ENCODE measurements at regions not wholly inside any gene's neighbourhood (a gene's known extent, or its start where the extent isn't known, plus 50 kb on each side); places are given as distances from the start of the nearest gene placed in this dataset.

DNA sequence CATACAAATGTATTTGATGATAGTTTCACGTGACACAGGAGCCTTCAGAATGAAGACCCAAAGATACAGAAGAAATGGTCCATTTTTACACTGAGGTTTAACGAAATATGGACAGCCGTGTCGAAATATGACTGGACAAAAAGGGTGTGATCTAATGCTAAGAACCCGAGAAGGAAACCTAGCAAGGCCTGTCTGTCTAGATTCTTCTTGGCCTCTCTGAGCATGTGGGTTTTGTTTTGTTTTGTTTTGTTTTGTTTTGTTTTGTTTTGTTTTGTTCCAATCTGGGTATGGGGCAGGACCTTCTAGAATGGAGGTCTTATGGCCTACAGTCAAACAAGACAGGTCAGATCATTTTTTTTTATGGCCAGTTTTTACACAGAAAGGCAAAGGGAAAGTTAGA is 242.7 kb upstream of the STT3B start:
- Histone ChIP-seq H3K4me3 (no peak overlapping the region), H3K4me1 (no peaks in the 10 kb centered on the region), H3K9me3 (no peaks in the 10 kb centered on the region), H3K27me3 (no peaks in the 10 kb centered on the region), H3K27ac (no peak overlapping the region), H3K36me3 (no peaks in the 10 kb centered on the region)
- no peak for DNase-seq
- no peak for TF ChIP-seq POLR2A (IDR thresholded peaks at IDR 0.05)
- TF ChIP-seq, protein P1, sequence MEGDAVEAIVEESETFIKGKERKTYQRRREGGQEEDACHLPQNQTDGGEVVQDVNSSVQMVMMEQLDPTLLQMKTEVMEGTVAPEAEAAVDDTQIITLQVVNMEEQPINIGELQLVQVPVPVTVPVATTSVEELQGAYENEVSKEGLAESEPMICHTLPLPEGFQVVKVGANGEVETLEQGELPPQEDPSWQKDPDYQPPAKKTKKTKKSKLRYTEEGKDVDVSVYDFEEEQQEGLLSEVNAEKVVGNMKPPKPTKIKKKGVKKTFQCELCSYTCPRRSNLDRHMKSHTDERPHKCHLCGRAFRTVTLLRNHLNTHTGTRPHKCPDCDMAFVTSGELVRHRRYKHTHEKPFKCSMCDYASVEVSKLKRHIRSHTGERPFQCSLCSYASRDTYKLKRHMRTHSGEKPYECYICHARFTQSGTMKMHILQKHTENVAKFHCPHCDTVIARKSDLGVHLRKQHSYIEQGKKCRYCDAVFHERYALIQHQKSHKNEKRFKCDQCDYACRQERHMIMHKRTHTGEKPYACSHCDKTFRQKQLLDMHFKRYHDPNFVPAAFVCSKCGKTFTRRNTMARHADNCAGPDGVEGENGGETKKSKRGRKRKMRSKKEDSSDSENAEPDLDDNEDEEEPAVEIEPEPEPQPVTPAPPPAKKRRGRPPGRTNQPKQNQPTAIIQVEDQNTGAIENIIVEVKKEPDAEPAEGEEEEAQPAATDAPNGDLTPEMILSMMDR (IDR thresholded peaks at IDR 0.05), result no peak

DNA sequence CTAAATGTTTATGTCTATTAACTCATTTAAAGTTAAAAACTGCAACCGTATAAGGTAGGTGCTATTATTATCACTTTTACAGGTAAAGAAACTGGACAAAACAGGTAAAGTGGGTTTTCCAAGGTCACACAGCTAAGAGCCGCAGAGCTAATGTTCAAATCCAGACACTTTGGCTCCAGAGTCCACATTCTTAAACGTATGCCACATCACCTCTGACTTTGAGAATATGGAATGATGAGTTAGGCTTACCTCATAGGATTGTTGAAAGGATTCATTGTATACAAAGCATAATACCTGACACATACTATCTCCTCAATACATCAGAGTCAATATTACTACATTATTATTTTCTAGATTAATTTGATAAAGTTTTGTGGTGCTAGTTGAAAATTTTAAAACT is 240.9 kb upstream of the STT3B start:
- no peaks in the 10 kb centered on the region for H3K27me3 ChIP-seq
- TF ChIP-seq POLR2A (IDR thresholded peaks at IDR 0.05), result no peak
- TF ChIP-seq, protein P1 (IDR thresholded peaks at IDR 0.05), result no peak
- no peak for DNase-seq

DNA sequence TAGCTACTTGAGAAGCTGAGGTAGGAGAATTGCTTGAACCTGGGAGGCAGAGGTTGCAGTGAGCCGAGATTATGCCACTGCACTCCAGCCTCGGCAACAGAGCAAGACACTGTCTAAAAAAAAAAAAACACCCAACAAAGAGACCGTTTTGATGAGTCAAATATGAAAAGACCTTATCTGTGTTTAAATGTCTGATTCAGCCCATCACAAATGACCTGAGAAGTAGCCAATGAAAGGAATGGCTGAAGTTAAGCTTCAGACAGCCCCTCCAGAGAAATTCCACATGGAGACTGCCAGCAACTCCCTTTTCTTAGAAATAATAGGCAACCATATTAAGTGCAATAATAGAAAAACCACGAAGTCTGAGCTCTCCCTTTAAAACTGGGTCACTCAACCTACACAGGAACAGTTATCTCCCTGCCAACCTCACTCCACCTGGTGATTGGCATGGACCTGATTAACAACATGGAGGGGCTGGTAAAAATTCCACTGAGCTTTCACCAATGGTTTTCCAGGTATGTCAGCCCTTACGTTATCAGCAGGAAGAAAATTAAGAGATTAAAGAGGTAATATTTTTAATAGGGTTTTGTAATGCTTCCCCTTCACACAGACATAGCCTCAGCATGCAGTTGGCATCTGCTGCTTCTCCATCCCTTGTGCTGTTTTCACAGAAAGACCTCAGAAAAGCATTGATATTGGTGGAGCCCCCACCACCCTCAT is 238.1 kb upstream of the STT3B start:
- Histone ChIP-seq H3K36me3 (no peaks in the 10 kb centered on the region), H3K9me3 (no peaks in the 10 kb centered on the region), H3K27me3 (no peaks in the 10 kb centered on the region)

More for the DNA sequence above, 240.9 kb upstream of the STT3B start:
- Histone ChIP-seq H3K9me3 (no peaks in the 10 kb centered on the region), H3K36me3 (no peaks in the 10 kb centered on the region), H3K4me3 (no peak overlapping the region), H3K27ac (no peak overlapping the region), H3K4me1 (no peaks in the 10 kb centered on the region)

DNA sequence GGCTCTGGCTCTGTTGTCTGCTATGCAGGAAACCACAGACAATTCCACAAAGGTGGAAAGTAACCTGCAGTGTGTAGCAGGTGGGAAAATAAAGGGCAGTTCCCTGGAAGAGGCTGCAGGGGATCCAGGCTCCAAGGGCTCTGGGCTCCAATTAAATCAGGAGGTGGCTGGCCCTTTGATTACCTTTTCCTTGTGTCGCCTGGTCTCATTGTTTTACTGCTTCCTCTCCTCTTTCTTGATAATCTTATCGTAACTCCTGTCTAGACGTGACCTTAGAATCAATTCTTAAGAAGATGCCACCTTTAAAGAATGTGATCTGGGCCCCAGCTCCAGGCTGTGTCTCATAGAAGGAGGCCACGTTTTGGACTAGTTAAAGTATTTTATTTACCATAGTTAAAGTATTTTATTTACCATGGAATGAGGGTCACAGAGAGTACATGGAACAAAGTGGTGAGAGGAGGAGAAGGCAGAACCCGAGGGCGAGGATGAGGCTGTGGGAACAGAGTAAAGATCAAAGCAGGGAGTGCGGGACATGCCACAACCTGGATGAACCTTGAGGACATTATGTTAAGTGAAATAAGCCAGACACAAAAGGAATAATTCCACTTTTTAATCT is 237.5 kb upstream of the STT3B start:
- H3K27me3 ChIP-seq, result no peaks in the 10 kb centered on the region
- no peak overlapping the region for H3K4me3 ChIP-seq
- no peaks in the 10 kb centered on the region for H3K9me3 ChIP-seq
- no peak overlapping the region for H3K27ac ChIP-seq
- H3K36me3 ChIP-seq, result no peaks in the 10 kb centered on the region
- H3K4me1 ChIP-seq, result no peaks in the 10 kb centered on the region
- TF ChIP-seq, protein P1 (IDR thresholded peaks at IDR 0.05), result no peak
- TF ChIP-seq POLR2A (IDR thresholded peaks at IDR 0.05), result no peak
- no peak for DNase-seq

More for the DNA sequence above, 238.1 kb upstream of the STT3B start:
- Histone ChIP-seq H3K4me1 (no peaks in the 10 kb centered on the region), H3K27ac (no peak overlapping the region), H3K4me3 (no peak overlapping the region)
- DNase-seq, result no peak
- TF ChIP-seq, protein P1 (IDR thresholded peaks at IDR 0.05), result no peak
- TF ChIP-seq POLR2A (IDR thresholded peaks at IDR 0.05), result no peak

DNA sequence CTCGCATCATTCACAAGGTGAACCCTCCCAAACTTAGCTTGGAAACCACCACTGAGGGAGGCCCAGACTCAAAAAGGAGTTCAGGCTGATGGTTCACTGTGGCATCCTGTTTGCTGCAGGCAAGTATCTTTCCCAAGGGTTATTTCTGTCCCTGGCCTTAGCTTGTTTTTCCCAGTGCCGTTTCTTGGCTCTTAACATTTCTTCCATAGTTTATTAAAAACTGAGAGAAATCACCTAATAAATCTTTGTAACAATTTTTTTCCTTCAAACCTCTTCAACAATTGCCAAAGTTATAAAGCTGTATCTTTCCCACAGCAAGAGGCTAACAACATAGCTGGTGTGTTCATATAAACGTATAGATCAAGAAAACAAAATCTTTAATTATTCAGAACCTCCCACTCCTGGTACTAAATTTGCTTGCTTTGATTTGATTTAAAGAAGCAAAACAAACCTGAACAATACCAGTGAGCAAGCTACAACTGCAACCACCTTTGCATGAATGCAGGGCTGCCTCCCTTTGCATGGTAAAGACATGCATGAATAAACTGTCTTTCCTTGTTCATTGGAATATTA is 234.9 kb upstream of the STT3B start:
- Histone ChIP-seq H3K4me1 (no peaks in the 10 kb centered on the region), H3K9me3 (no peaks in the 10 kb centered on the region), H3K36me3 (no peaks in the 10 kb centered on the region), H3K4me3 (no peak overlapping the region), H3K27me3 (no peaks in the 10 kb centered on the region), H3K27ac (no peak overlapping the region)
- no peak for DNase-seq
- TF ChIP-seq POLR2A (IDR thresholded peaks at IDR 0.05), result no peak
- TF ChIP-seq, protein P1 (IDR thresholded peaks at IDR 0.05), result no peak

Measured in Peyer's patch (tissue), 4 donors.